HG03520 (cell line): ENCODE measurements at regions not wholly inside any gene's neighbourhood (a gene's known extent, or its start where the extent isn't known, plus 50 kb on each side); places are given as distances from the start of the nearest gene placed in this dataset.
"Not testable (repeated sequence)": the region's sequence is repeated elsewhere in the genome, so short reads cannot be mapped to it uniquely, and the experiment has no call there.

Source experiments
- ATAC-seq: cut with Tn5 transposase; IDR thresholded peaks from one replicate; pipeline ENCODE4 v1.9.1; 2021; ENCODE audit warnings: mild to moderate bottlenecking, moderate library complexity; ENCODE audit not compliant: unreplicated experiment

GRCh38 chr9:26669701-26670670 is 222.6 kb downstream of the CAAP1 start:
- ATAC-seq: peak; percentile 44

GRCh38 chr9:26667882-26668281 is 224.7 kb downstream of the CAAP1 start:
- ATAC-seq: no peak

- ATAC-seq: no peak
These were observed 226.9 kb downstream of the CAAP1 start for GRCh38 chr9:26665666-26666065.

GRCh38 chr9:26664087-26664773 is 228.4 kb downstream of the CAAP1 start:
- ATAC-seq: not testable (repeated sequence)

- ATAC-seq: no peak
These were observed 230.1 kb downstream of the CAAP1 start for GRCh38 chr9:26662476-26662875.

GRCh38 chr9:26658476-26658875 is 234.1 kb downstream of the CAAP1 start:
- ATAC-seq: no peak

DNA sequence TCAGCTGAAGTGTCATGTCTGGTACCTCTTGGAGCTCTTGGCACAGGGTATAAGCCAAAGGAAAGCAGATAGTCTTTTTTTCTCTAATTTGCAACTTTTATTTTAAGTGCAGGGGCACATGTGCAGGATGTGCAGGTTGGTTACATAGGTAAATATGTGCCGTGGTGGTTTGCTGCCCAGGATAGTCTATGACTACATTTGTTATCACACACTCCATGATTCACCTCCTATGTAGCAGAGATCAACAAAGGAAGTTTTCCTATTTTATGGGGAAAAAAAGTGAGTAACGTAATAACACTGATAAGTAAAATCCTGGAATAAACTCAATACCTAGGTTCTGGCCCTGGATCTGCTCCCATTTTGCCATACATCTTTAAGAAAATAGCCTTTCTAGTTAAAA is 234.6 kb downstream of the CAAP1 start:
- ATAC-seq: no peak

DNA sequence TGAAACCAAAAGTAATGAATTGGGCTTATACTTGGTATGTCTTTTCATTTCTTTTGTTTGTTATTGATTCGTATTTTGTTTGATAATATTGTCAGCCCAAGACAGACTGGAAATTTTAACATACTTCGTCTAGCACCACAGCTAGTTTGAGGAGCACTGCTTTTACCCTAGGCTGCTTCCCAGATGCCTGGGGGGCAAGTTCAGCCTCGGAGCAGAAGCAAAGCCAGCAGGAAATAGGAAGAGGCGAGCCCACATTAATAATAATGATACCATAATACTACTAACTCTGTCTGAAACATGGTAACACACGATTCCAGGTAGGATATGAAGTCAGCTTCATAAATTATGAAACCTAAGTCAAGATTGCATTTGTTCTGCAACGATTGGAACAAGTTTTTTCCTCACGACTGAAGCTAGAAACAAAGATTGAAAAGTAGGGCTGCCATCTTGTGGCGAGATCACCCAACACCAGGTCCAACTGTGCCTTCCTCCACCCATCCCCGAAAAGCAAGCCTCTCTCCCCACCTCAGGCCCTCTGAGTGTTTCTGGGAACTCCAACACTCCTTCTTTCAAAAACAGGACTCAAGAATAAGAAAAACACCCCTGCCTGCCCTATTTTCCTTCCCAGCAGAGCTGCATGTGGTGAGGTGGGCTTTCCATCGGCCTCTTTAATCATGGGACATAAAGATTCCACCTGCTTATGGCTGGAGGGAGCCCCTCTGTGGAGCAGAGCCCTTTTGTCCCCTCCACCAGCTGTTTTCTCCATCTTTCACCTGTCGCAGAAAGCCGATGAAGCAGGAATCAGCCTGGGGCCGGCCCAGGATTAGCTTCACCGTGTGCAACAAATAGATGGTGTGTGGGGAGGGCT is 236.4 kb downstream of the CAAP1 start:
- no peak for ATAC-seq

DNA sequence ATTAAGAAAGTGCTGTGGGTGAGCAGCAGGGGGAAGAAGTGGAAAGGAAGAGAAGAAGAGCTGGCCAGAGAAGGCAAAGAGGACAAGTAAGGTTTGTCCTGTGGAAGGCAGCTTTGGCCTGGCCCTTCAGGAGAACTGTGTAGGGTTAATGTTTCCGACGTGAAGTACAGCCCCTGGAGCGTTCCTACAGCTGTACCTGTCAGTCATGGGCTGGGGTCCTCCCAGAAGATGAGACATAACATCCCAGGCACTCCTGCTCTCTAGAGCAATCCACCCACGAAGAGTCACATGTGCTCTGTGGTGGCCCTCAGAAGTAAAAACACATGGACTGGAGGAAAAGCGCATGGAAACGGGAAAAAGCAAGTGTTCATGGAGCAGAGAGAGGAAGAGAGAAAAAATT is 237.4 kb downstream of the CAAP1 start:
- no peak for ATAC-seq

DNA sequence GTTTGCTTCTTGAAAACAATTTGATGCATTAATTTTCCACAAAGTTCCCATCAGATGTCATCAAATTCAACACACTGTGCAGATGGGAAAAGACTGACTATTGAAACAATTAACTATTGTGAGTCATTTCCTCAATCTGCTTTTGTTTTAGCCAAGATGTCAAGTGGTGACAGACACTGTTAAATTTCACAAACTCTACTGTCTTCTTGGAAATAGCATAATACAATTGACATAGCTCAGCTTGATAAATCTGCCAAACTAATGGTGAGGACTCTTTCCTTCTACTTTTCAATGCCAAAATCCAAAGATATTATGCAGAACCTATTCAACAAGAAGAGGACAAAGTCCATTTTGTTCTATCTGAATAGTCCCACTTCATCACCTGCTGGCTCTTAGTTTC is 242.3 kb downstream of the CAAP1 start:
- no peak for ATAC-seq

DNA sequence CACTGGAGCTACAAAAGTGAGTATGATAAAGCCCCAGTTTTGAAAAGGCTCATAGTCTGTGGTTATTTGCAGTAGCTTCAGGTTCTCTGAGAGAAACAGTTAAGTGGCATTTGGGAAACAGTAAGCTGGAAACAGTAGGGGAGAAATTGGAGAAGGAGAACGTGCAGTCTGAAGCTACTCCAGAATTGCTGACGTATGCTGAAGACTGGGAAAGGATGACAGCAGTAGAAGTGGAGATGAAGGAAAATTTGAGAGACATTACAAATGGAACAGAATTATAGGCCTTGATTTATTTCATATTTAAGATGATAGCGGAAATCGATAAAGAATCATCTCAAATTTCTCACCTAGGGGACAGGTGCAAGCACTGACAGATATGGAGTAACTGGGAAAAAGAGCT is 248.8 kb downstream of the CAAP1 start:
- no peak for ATAC-seq

GRCh38 chr9:26639761-26640160 is 252.8 kb downstream of the CAAP1 start:
- no peak for ATAC-seq

DNA sequence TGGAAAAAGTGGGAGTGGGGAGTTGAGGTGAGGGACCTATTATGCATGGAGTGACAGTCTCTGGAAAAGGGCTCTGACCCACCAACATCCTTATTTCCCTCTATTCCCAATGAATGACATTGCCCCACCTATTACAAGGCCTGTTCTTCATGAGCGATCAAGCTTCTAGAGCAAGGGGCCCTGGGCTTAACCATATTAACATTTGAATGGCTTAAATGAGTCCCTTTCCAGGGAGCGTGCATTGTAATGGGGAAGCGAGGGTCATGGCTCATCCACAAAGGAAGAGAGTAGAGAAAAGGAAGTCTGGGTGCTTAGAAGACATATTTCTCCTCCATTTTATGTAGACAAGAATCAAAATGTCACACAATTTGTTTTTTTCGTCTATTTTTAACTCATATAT is 255.5 kb downstream of the CAAP1 start:
- ATAC-seq: no peak

GRCh38 chr9:26613851-26614350 is 278.7 kb downstream of the CAAP1 start:
- ATAC-seq: not testable (repeated sequence)

DNA sequence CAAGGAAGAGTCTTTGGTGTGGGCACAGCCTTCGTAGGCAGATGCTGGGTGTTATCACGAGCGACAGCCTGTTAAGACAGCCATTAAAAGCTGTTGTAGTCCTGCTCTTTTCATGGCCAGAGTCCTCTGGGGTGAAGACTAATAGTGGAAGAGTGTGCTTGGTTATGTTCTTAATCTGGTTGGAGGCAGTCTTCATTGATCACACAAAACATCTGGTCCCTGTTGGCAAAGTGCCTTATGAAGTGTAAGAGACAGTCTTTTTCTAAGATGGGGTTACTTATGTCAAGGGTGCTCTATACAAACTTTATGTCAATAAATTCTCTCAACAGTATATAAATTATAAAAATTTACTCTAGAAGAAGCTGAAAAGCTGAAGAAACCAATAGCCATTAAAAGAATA is 280.4 kb downstream of the CAAP1 start:
- no peak for ATAC-seq

GRCh38 chr9:26606756-26607155 is 285.8 kb downstream of the CAAP1 start:
- ATAC-seq: no peak

DNA sequence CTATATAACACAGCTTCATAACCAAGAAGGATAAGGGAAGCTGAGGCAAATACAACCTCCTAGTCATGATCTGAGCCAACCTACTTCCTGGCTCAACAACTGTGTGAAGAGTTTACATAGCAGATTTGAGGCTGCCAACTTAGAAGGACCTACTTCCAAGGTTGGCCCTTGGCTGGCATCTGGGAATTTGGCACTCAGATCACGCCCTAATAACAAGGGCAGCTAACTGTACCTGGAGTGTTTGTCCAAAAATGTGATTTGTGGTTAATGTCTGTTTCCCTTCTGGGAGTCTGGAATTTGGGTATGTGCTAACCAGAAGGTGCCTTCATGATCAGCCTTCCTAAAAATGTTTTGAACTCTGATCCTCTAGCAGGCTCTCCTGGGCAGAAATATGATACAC is 287.2 kb downstream of the CAAP1 start:
- ATAC-seq: no peak

DNA sequence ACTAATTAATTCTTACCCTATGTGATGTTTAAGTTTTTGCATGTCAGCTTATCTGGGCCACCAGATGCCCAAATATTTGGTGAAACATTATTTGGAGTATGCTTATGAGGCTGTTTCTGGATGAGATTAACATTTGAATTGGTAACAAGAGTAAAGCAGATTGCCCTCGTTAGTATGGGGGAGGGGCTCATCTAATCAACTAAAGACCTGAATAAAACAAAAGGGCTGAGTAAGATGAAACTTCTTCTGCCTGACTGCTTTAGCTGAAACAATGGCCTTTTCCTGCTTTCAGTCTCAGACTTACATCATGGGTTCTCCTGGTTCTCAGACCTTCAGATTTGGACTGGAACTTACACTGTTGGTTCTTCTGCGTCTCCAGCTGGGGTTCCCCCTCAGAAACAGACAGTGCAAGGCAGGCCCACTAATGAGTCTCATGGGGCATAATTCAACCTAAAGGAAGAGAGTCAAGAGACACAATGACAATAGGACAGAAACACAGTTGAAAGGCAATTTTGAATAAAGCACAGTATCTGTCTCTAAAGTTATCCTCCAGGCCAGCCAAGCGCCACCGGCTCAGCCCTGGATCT is 288.4 kb downstream of the CAAP1 start:
- ATAC-seq: no peak

GRCh38 chr9:26603617-26604016 is 289.0 kb downstream of the CAAP1 start:
- ATAC-seq: no peak

- ATAC-seq: no peak
These were observed 295.0 kb downstream of the CAAP1 start for GRCh38 chr9:26597542-26598149.
